K562 (cell line): ENCODE measurements at regions not wholly inside any gene's neighbourhood (a gene's known extent, or its start where the extent isn't known, plus 50 kb on each side); places are given as distances from the start of the nearest gene placed in this dataset.
A peak's percentile ranks its signal among the peaks of the same experiment; 100 is the strongest.
"Not testable (repeated sequence)": the region's sequence is repeated elsewhere in the genome, so short reads cannot be mapped to it uniquely, and the experiment has no call there.

ENCODE experiments used
- ATAC-seq: fragments of 200-7000 bp; cut with Tn5 transposase; 3 replicates; pipeline ENCODE4 v1.9.1; 2020; ENCODE audit warnings: moderate library complexity
- BruUV-seq: library from RNA; stranded (reverse); fragments of 400-500 nt; replicated peaks from 2 replicates; lab custom pipeline; 2021; lab: Mats Ljungman, UMichigan
- CTCF ChIA-PET: fragments of 300-600 bp; formaldehyde crosslinking; extraction: SDS; loops from one replicate; lab custom pipeline; 2021; ENCODE audit warnings: low intra/inter-chr PET ratio; lab: Yijun Ruan, JAX
- POLR2A ChIA-PET: fragments of 300-600, 350-650 bp; sonication (Branson Sonifier 250); formaldehyde crosslinking; extraction: SDS; loops from one replicate; lab custom pipeline; 2021; ENCODE audit warnings: antibody characterized with exemption, inconsistent platforms; lab: Yijun Ruan, JAX
- DNase-seq, 4 experiments: peaks; one replicate each; pipeline versions ENCODE4 v3.0.0 to v3.0.0-alpha.2; 2011 to 2018; ENCODE audit warnings: low spot score in 3 of 4, mixed read lengths in 3 of 4; ENCODE audit errors: extremely low read depth in 1 of 4
- FAIRE-seq: peaks from 2 replicates; lab custom pipeline; 2011; peaks lifted over from hg19 to GRCh38; lab: Jason Lieb, UNC
- H2AFZ ChIP-seq: 2 replicates; pipeline ENCODE4 v1.6.0; 2011; ENCODE audit warnings: low read depth, low read length, control low read depth, inconsistent platforms
- H3K27ac ChIP-seq: fragments of 200-600 bp; 3 replicates; pipeline ENCODE4 v1.8.0; 2011; ENCODE audit warnings: low read depth, mild to moderate bottlenecking, control low read depth, inconsistent platforms, low read length, moderate library complexity, mixed read lengths; ENCODE audit errors: extremely low read depth
- H3K27me3 ChIP-seq, 2 experiments: fragments of 300-600 bp in 1 of 2; 2 replicates in 1 of 2; 3 replicates in 1 of 2; pipeline versions ENCODE4 v1.6.0 to v1.8.0; 2011; ENCODE audit warnings: inconsistent platforms in 2 of 2, low read length in 2 of 2, mild to moderate bottlenecking in 1 of 2, mixed read lengths in 1 of 2, moderate library complexity in 1 of 2; ENCODE audit not compliant: control insufficient read depth in 2 of 2, insufficient read depth in 2 of 2
- H3K36me3 ChIP-seq: fragments of 300-600 bp; 3 replicates; pipeline ENCODE4 v1.8.0; 2011; ENCODE audit warnings: mild to moderate bottlenecking, low read length, inconsistent platforms; ENCODE audit not compliant: control insufficient read depth, insufficient read depth
- H3K4me1 ChIP-seq, 2 experiments: fragments of 200-600 bp in 1 of 2; replicated peaks in 1 of 2; 2 replicates in 1 of 2; 3 replicates in 1 of 2; pipeline versions ENCODE4 v1.5.1 to v1.8.0; 2011; ENCODE audit warnings: inconsistent platforms in 2 of 2, low read length in 2 of 2, mild to moderate bottlenecking in 1 of 2, mixed read lengths in 1 of 2, moderate library complexity in 1 of 2; ENCODE audit not compliant: control insufficient read depth in 2 of 2, insufficient read depth in 2 of 2
- H3K4me2 ChIP-seq: 2 replicates; pipeline ENCODE4 v1.6.1; 2011; ENCODE audit warnings: low read length, control low read depth, inconsistent platforms, mixed read lengths; ENCODE audit not compliant: insufficient read depth
- H3K4me3 ChIP-seq: fragments of 200-600 bp; sonication (generic), shearing (Covaris generic); 2 replicates; pipeline ENCODE4 v1.5.1; 2016; ENCODE audit warnings: control low read depth, inconsistent platforms
- H3K79me2 ChIP-seq: fragments of 200-600 bp; 3 replicates; pipeline ENCODE4 v1.8.0; 2011; ENCODE audit warnings: low read length, inconsistent platforms; ENCODE audit not compliant: control insufficient read depth, insufficient read depth
- H3K9ac ChIP-seq, 2 experiments: 2 replicates each; pipeline versions ENCODE4 v1.6.0 to v1.6.1; 2011; ENCODE audit warnings: low read depth in 2 of 2, low read length in 2 of 2, control low read depth in 1 of 2, inconsistent platforms in 1 of 2, mild to moderate bottlenecking in 1 of 2, mixed read lengths in 1 of 2; ENCODE audit not compliant: insufficient read depth in 1 of 2
- H3K9me1 ChIP-seq: one replicate; pipeline ENCODE4 v1.6.0; 2011; ENCODE audit warnings: inconsistent platforms, mild to moderate bottlenecking, low read length, moderate library complexity; ENCODE audit not compliant: control insufficient read depth, insufficient read depth
- H3K9me3 ChIP-seq: replicated peaks from 2 replicates; pipeline ENCODE4 v1.5.1; 2011; ENCODE audit warnings: low read depth, low read length, inconsistent platforms; ENCODE audit not compliant: control insufficient read depth, insufficient read depth
- H4K20me1 ChIP-seq: replicated peaks from 2 replicates; pipeline ENCODE4 v1.6.1; 2011; ENCODE audit warnings: low read length, inconsistent platforms, mixed read lengths; ENCODE audit not compliant: control insufficient read depth, insufficient read depth
- CBX1 ChIP-seq: sonication (generic); IDR thresholded peaks from 2 replicates; pipeline ENCODE4 v1.6.1; 2016; ENCODE audit warnings: antibody characterized with exemption, low read depth, mild to moderate bottlenecking
- ZBTB33 ChIP-seq: sonication (generic); formaldehyde crosslinking; IDR thresholded peaks from 2 replicates; pipeline ENCODE4 v1.8.1; 2023; ENCODE audit warnings: mild to moderate bottlenecking, missing genetic modification reagents
- ZNF740 ChIP-seq, 3 experiments: fragments of 200-800 bp in 1 of 3; sonication (Bioruptor generic) in 1 of 3; sonication (generic) in 1 of 3; formaldehyde crosslinking in 1 of 3; IDR thresholded peaks; 2 replicates each; pipeline versions ENCODE4 v1.6.1 to v1.8.0; 2016 to 2022; ENCODE audit warnings: mild to moderate bottlenecking in 2 of 3, missing compliant biosample characterization in 2 of 3, missing genetic modification characterization in 2 of 3, missing genetic modification reagents in 1 of 3
- WGBS: fragments of 100-300 bp; shearing (Covaris generic); methylation state at CpG from one replicate; pipeline ENCODE4 v1.1.6; 2016; ENCODE audit warnings: low coverage, mixed read lengths; ENCODE audit not compliant: insufficient coverage; ENCODE audit errors: missing lambda C conversion rate; 5-methylcytosine and 5-hydroxymethylcytosine counted together
- in situ Hi-C: fragments of 300-500 bp; cut with MboI; formaldehyde crosslinking; loops from 4 replicates; pipeline ENCODE4 v1.15.0; 2018; ENCODE audit warnings: inconsistent platforms, mixed read lengths
- intact Hi-C: fragments of 100-400 bp; cut with micrococcal nuclease; formaldehyde crosslinking; loops from 2 replicates; pipeline ENCODE4 v1.14.2; 2022
- TF ChIP-seq, protein P1 (sequence below), 3 experiments: IDR thresholded peaks in 2 of 3; conservative IDR thresholded peaks in 1 of 3; 2 replicates each; pipeline ENCODE4 v1.5.1; 2011 to 2012; ENCODE audit warnings: low read length in 3 of 3, mild to moderate bottlenecking in 3 of 3, control low read depth in 2 of 3, improper control_type of control experiment in 1 of 3, inconsistent platforms in 1 of 3, low read depth in 1 of 3, mixed read lengths in 1 of 3, moderate library complexity in 1 of 3; ENCODE audit not compliant: insufficient read depth in 2 of 3

DNA sequence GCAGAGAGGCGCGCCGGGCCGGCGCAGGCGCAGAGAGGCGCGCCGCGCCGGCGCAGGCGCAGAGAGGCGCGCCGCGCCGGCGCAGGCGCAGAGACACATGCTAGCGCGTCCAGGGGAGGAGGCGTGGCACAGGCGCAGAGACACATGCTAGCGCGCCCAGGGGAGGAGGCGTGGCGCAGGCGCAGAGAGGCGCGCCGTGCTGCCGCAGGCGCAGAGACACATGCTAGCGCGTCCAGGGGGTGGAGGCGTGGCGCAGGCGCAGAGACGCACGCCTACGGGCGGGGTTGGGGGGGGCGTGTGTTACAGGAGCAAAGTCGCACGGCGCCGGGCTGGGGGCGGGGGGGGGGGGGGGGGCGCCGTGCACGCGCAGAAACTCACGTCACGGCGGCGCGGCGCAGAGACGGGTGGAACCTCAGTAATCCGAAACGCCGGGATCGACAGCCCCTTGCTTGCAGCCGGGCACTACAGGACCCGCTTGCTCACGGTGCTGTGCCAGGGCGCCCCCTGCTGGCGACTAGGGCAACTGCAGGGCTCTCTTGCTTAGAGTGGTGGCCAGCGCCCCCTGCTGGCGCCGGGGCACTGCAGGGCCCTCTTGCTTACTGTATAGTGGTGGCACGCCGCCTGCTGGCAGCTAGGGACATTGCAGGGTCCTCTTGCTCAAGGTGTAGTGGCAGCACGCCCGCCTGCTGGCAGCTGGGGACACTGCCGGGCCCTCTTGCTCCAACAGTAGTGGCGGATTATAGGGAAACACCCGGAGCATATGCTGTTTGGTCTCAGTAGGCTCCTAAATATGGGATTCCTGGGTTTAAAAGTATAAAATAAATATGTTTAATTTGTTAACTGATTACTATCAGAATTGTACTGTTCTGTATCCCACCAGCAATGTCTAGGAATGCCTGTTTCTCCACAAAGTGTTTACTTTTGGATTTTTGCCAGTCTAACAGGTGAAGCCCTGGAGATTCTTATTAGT lies 269.9 kb downstream of the OR4F29 start:
- intact Hi-C loops; in situ Hi-C loops; H3K9me3 ChIP-seq; H4K20me1 ChIP-seq; H2AFZ ChIP-seq; H3K9me1 ChIP-seq; H3K4me3 ChIP-seq; H3K4me2 ChIP-seq; ATAC-seq; H3K27ac ChIP-seq; FAIRE-seq; BruUV-seq; POLR2A ChIA-PET; H3K79me2 ChIP-seq; H3K4me1 ChIP-seq; H3K36me3 ChIP-seq; H3K27me3 ChIP-seq; H3K9ac ChIP-seq; TF ChIP-seq ZNF740 (tag; IDR thresholded peaks at IDR 0.05): not testable (repeated sequence)
- peak; percentile 57 for TF ChIP-seq ZNF740 (CRISPR knock-in tag; IDR thresholded peaks at IDR 0.05)
- TF ChIP-seq ZBTB33 (CRISPR knock-in tag) = peak; percentile 87
- TF ChIP-seq CBX1 = 0 out of 2 replicates have a peak, but pooled peaks have one; percentile 32
- TF ChIP-seq, protein P1, sequence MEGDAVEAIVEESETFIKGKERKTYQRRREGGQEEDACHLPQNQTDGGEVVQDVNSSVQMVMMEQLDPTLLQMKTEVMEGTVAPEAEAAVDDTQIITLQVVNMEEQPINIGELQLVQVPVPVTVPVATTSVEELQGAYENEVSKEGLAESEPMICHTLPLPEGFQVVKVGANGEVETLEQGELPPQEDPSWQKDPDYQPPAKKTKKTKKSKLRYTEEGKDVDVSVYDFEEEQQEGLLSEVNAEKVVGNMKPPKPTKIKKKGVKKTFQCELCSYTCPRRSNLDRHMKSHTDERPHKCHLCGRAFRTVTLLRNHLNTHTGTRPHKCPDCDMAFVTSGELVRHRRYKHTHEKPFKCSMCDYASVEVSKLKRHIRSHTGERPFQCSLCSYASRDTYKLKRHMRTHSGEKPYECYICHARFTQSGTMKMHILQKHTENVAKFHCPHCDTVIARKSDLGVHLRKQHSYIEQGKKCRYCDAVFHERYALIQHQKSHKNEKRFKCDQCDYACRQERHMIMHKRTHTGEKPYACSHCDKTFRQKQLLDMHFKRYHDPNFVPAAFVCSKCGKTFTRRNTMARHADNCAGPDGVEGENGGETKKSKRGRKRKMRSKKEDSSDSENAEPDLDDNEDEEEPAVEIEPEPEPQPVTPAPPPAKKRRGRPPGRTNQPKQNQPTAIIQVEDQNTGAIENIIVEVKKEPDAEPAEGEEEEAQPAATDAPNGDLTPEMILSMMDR (IDR thresholded peaks at IDR 0.05 in 2 of 3, conservative IDR thresholded peaks at IDR 0.05 in 1 of 3; ENCODE audit: insufficient read depth in 2 of 3, low read depth in 1 of 3, low read length in 3 of 3) = 0 out of 6 replicates have a peak, but pooled peaks of 1 of the 3 experiments have one; percentile 19
- 93% methylated on average over 22 of the region's 79 CpGs for WGBS
- CTCF ChIA-PET = interaction anchor here (0.6 kb wide), 1 partner anchor 741 kb away, joined by 4 read pairs; no protein-coding TSS in a partner anchor
- peak; percentile 8 to 69 (median 12) for DNase-seq
